ENCODE measurements at regions not wholly inside any gene's neighbourhood (a gene's known extent, or its start where the extent isn't known, plus 50 kb on each side); places are given as distances from the start of the nearest gene placed in this dataset.
"Not testable (repeated sequence)": the region's sequence is repeated elsewhere in the genome, so short reads cannot be mapped to it uniquely, and the experiment has no call there.

DNA sequence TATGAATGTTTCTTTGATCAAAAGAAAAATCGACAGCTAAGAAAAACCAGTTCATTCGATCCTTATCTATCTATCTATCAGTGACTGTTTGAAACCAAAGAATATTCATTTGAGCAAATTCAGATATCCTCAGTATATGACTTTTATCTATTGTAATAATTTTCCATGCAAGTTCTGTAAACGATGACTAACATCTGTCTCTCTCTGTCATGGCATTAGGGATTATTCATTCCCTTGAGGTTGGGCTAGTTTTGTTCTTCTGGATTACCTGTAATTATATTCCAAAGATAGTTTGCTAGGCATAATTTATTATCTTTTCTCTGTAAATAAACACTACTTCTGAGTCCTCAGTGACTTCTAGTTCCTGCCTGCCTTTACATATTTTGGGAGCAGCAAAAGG lies 497.7 kb upstream of the CDH11 start:
- no peak for DNase-seq (ENCODE audit: low spot score)

DNA sequence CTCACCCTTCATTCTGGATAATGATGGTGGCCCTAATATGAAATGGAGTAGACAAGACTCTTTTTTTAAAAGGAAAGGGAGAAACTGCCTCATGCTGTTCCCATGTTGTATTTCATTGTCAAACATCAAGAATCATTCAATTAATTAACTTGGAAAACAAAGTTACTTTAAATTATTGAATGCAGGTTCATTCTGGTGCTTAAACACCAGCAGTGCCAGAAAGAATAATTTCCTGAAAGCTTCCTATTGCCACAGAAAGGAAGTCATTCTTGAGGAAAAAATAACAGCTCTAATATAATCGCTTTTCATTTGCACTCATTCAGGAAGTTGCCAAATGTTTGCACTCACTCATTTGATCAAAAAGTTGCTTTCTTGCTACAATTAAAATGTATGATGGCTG lies 497.1 kb upstream of the CDH11 start:
- no peak for DNase-seq (ENCODE audit: low spot score)

DNA sequence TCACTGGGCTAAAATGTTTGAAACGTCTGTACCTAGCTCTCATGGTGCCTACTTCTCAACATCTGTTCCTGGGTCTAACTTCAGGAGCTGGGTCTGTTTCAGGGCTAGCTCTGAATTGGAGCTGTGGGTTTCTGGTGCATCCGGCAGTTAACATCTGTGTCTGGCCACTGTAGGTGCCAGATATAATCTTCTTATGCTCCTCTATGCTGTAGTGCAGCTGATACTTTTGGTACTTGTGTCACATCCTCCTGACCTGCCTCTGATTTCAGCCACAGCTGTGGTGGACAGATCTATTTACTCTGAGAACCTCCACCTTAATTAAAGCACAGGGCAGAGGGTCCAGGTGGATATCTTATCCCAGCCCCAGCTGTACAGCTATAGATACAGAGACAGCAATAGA lies 496.5 kb upstream of the CDH11 start:
- DNase-seq (ENCODE audit: low spot score), result no peak

DNA sequence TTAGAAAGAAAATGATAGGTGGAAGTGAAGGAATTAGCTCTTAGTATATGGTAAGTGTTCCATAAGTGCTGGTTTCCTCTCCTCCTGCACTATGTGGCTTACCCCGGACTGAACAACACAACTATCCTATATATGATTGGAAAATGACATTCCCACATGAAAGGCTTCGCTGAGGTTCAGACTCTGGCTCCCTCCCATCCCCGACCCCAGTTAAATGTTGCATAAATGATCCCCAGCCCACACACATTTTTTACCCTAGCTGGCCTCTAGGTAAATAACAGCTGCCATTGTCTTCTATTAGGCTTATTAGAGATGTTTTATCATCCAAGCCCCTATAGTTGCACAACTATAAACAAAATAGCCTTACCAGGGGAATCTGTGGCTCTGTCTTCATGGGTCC lies 495.6 kb upstream of the CDH11 start:
- no peak for DNase-seq (ENCODE audit: low spot score)

DNA sequence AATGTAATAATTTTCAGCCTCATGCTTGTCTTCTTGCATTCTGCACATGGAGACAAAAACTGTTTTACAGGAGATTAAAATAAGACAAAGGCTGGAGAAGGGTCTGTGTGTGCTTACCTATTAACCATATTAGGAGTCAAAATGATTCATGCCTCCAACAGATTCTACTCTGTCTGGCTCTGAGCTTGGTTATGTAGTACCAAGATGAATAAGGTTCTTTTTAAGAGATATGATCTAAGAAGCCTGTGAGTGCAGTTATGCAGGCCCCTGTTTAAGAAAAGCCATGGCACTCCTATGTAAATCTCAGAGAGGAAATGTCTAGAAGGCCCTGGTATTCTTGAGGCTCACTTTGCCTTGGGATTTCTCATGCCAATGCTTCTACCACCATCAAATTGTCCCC lies 486.6 kb upstream of the CDH11 start:
- peak; percentile 1 for DNase-seq (ENCODE audit: low spot score)

DNA sequence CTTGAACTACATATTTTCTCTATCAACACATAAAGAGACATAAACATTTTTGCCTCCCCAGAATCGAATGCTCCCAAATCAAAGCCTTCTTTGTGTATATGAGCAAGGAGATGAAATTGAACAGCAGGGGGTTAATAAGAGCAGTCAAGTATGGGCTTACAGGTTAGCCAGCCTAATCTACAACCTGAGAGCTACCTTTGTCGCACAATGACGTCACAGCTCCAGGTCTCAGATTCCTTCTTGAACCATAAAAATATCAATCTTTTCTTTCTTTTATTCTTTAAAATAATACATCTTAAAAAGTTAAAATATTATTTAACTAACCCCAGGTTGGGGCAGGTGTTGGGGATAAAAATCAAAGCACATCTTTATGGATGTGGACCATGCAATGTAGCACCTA lies 482.9 kb upstream of the CDH11 start:
- DNase-seq (ENCODE audit: low spot score), result no peak

DNA sequence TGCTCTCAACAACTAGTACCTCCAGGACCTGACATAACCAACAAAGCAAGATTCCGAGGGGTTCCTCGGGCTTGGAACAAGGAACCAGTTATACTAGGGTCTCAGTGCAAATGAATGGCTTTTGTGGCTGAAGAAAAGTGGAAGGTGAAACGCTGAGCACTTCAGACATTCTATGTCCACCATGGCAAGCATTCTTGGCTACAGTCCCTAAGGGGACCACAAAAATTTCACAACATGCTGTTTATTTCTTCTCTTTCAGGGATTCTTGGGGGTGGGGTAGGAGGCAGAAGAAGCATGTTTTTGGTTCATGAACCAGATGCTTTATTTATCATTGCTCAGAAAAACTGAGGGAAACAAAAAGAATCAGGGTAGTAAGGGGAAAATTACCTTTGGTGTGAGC lies 479.9 kb upstream of the CDH11 start:
- DNase-seq (ENCODE audit: low spot score), result no peak

DNA sequence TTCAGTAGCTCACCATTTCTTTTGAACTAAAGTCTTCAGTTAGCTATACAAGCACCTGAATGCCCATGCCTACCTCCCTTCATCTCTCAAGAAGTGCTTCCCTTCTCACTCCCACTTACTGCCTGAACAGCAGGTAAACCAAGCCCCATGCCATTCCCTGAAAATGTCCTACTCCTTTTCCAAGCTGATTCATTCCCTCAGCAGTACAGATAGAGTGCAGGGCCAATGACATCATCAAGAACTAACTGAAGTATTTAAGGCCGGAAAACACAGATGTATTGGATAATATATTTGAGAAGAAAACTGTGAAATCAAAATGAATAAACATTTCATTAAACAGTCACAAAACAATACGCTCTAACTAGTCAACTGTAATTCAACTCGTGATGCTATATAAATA lies 478.8 kb upstream of the CDH11 start:
- no peak for DNase-seq (ENCODE audit: low spot score)

DNA sequence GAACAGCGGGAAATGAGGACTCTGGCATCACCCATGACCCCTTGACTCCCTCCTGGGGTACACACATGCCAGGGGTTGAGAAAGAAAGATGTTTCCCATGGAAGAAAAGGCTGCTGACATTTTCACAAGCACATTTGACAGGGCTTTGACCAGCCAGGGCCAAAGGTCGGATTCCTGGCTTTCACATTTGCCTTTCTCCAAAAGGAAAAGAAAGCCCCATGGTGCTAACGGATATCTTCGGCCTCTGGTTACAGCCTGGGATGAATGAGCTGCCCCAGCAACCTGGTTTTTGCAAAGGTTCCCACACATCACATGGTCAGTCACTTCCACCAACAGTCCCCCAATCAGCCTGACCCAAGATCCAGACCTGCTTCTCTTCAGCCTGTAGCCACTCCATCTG lies 478.2 kb upstream of the CDH11 start:
- no peak for DNase-seq (ENCODE audit: low spot score)

DNA sequence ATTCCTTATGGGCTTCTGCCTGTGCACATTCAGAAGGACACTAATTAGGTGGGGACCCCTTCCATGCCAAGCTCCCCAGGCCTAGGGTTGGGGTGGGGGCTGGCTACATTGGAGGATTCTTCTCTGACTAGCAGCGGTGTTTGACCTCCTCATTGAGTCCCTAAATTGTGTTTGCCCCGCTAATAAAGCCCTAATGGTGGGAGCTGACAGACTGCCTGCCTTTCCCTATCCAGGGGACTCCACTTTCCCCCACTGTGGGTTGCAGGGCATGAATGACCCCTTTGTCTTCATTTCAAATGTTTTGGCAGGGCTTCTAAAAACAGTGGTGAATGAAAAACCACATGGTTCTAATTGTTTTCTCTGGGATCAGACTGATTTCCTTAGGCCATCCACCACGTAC lies 476.8 kb upstream of the CDH11 start:
- no peak for DNase-seq (ENCODE audit: low spot score)

DNA sequence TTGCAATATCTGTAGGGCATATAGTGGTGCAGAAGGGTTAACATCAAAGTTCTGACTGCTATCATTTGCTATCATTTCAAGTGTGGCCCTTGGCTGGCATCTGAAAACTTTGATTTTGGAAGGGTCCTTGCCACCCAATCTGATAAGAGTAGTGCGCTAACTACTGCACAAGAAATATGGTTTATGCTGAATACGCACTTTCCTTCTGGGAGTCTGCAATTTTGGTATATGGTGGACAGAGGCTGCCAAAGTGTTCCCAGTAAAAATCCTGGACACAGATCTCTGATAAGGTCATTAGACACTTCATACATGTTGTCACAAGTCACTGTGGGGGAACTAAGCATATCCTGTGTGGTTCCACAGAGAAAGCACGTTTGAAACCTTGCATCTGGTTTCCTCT lies 461.6 kb upstream of the CDH11 start:
- no peak for DNase-seq (ENCODE audit: low spot score)

DNA sequence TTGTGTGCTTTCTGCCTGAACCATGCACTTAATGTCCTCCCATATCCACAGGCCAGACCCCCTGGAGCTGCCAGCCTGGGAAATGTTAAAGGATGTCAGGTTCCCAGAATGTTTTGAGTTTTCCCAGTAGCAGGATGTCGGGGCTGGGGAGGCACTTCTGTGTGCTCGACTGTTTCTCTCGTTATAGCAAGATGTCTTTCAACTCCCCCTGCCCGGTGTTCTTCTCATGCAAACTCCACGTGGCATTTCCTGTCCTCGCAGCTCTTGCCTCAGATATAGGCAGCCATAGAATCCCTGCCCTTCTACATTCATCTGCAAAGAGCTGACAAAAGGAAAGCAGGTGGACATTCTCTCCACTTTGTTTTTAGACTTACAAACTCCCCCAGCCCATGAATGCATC lies 457.2 kb upstream of the CDH11 start:
- no peak for DNase-seq (ENCODE audit: low spot score)

DNA sequence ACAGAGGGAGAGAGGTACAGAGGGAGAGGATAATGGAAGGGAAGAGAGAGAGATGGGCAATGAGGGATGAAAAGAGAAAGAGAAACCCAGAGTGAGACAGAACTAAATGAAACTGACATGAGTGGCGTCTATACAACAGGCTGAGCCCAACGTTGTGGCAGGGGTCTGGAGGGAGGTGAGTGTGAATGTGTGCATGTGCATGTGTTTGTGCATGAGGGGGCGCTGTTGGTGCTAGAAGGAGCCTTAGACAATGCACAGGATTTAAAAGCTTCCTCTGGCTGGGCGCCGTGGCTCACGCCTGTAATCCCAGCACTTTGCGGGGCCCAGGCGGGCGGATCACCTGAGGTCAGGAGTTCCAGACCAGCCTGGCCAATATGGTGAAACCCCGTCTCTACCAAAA lies 454.8 kb upstream of the CDH11 start:
- no peak for DNase-seq (ENCODE audit: low spot score)

DNA sequence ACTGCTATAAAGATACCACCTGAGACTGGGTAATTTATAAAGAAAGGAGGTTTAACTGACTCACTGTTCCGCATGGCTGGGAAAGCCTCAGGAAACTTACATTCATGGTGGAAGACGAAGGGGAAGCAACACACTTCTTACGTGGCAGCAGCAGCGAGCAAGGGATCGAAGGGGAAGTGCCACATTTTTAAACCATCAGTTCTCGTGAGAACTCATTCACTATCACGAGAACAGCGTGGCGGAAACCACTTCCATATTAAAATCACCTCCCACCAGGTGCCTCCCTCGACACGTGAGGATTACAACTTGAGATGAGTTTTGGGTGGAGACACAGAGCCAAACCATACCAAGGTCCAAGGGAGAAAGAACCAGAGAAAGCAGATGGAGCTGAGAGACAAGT lies 454.3 kb upstream of the CDH11 start:
- no peak for DNase-seq (ENCODE audit: low spot score)

DNA sequence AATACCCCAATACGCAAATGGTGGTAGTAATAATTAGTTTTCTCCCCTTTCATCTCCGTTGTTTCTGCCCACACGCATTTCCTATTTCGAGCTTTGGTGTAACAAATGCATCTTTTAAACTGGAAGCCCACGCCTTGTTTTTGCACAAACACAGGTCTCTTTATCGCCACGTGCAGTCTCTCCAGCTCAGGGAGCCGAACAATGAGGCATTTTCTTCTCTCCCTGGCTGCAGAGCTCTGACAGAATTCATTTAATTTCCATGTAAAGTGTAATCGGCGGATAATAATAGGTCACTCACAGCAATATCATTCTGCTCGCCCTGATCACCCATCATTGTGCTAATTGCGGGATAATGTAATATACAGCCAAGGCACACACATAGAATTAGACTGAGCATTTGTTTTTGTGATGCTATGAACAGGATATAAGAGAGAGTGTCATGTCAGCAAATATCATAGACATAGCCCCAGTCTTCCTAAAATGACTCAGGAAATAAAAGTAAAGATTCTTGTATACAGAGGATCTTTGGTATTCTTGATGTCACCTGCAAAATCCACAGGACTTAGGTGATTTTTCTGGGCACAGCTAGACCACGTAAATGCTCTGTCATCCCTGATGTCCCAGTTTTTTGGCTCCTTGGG lies 452.6 kb upstream of the CDH11 start:
- no peak for DNase-seq (ENCODE audit: low spot score)

DNA sequence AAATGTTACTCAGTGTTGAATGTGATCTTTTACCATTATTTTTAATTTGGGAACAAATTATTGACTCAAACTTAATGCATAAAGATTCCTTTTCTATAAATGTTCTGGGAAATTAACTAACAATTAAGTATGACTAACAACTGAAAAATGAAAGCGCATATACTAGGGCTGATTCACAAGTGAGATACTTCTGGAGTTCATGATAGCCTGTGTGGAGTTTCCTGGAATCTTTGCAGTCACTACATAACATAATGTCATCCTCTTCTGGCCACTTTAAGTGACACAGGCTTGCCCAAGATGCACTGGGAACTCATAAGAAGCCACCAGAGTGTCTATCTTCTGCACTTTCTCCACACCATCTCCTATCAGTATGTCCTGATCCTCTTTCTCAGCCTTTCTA lies 450.3 kb upstream of the CDH11 start:
- peak; percentile 76 for DNase-seq (ENCODE audit: low spot score)

DNA sequence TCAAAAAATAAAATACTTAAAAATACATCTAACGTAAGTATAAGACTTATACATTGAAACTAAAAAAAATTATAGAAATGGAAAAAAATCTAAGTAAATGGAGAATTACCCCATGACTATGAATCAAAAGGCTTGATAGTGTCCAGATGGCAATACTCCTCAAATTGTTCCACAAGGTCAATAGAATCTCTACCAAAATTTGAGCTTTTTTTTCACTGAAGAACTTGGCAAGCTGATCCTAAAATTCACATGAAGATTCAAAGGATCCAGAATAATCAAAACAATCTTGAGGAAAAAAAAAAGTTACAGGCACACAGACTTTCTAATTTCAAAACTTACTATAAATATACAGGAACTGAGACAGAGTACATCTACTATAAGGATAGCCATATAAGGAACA lies 448.4 kb upstream of the CDH11 start:
- DNase-seq (ENCODE audit: low spot score), result no peak

DNA sequence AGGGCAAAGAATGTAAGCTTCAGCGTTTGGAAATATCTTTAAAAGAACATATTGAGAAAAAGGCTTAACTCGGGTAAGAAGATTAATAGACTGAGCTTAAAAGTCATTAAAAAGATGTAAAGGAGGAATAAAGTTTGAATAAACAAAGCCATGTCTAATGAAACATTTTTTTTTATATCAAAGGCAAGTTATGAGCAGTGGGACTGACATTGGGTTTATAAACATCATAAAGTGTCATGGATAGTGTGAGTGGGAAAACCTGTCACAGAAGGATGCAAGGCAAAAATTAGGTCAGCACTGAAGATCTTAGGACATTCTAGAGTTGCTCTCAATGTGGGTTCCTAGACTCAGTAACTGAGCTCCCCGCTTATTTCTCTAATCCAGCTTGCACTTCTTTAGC lies 438.0 kb upstream of the CDH11 start:
- no peak for DNase-seq (ENCODE audit: low spot score)

DNA sequence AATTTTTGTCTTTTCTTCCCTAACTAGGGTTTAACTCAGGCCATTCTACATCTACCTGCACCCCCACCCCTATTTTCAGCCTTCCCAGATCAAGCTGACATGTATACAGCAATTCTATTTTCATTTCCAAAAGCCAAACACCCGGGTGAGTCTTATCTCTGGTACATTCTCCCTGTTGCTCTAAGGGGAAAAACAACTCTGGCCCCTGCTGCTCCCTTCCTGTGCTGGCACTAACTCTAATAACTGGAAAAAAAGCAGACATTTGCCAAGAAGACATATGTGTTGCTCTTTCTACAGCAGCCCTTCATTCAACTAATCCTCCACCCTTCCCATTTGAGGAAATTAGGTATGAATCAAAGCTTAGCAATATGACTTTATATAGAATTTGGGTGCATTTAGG lies 427.8 kb upstream of the CDH11 start:
- DNase-seq (ENCODE audit: low spot score), result not testable (repeated sequence)

DNA sequence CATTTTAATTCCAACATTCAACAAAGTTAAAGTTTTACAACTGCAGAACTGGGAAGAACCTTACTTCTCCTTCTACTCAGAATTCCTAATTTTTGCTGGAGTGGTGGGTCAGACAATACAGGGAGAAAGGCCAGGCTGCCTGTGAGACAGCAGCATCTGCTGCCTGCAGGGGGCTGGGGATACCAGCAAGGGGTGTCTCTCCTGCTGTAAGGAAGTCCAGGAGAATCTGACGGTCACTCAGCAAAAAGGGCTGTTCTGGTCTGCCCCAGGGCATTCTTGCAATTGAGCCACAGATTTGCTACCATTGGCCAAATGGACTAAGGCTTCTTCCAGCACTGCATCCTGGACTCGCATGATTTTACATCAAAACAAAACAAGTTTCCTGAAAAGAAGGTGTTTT lies 426.6 kb upstream of the CDH11 start:
- no peak for DNase-seq (ENCODE audit: low spot score)

DNA sequence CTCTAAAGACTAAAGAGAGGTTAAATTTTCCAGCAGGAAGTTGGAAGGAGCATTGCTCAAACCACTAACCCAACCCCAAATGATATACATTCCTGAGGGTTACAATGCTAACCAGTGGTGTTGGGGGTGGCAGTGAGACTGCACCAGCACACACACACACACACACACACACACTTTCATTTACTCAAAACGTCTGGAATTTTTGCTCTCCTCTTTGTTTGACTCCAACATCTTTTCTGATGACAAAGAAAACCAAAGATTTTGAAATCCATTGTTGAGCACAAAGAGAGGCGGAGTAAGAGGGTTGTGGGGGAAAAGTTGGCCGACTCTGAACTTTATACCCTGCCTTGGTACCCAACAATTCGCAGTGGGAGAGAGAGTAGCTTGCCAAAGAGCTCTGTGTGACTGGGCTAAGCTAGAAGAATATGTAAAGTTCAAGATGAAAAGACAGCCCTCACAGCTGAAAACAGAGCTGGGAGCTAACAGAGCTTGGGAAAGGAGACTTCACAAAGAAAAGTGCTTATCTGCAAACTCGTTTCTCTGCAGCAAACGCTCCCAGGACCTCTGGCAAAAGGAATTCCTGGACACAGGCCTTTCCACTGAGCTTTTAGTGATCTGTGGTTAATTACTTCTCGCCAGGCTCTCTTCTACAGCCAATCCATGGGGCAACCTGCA lies 426.0 kb upstream of the CDH11 start:
- peak; percentile 74 for DNase-seq (ENCODE audit: low spot score)

DNA sequence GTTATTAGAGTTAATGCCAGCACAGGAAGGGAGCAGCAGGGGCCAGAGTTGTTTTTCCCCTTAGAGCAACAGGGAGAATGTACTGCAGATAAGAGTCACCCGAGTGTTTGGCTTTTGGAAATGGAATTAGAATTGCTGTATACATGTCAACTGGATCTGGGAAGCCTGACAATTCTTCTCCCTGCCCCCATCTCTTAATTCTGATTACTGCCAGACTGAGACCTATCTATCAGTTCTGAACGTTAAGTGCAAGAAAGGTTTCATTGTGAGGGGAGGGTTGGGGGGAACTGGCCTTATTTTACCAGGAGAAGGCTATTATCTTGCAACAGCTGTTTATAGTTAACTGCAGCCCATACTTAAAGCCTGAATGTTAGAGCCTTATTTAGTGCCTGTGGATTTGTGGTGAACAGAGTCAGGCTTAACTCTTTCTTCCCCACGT lies 424.5 kb upstream of the CDH11 start:
- DNase-seq (ENCODE audit: low spot score), result no peak

DNA sequence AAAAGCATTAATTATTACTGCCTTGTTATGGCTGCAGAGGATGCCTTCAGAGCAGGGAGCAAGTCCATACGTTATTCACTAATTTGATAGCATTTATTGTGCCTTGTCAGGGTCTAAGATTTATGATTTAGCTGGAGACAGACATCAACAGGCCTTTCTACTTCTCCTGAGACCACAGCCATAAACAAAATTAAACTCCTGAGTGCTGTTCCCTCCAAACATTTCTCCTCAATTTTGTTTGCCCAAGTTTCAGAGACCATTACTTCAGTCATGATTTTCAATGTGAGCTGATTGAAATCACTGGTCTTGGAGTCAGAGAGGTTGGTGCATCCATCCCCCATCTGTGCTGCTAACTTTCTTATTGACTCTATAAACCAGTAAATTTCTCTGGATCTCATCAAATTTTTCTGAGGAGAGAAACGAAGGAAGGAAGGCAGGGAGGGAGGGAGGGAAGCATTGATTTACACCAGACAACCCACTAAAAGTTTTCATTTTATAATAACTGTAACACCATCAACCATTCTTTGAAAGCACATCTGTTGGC lies 423.6 kb upstream of the CDH11 start:
- DNase-seq (ENCODE audit: low spot score), result no peak
